ENCODE measurements at regions not wholly inside any gene's neighbourhood (a gene's known extent, or its start where the extent isn't known, plus 50 kb on each side); places are given as distances from the start of the nearest gene placed in this dataset.
"Not testable (repeated sequence)": the region's sequence is repeated elsewhere in the genome, so short reads cannot be mapped to it uniquely, and the experiment has no call there.

DNA sequence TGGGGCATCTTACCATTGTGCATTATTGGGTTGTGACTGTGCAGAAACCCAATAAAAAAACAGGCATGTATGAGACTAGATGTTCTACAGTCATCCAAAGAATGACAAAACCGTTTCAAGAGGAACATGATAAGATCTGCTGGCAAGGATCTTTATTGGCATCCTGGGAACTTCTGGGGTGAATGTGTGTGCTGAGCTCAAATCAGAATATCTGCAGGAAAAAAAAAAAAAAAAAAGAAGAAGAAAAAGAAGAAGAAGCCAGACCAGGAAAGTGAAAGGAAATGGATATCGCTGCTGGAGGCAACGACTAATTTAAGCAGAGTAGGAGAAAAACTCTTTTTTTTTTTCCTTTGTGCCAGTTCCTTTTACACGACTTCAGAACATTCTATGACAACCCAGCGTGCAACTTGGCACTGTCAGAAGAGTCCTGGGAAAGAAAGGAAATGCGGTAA is 484.2 kb upstream of the BOD1L1 start:
- no peak for DNase-seq (ENCODE audit: low spot score)

DNA sequence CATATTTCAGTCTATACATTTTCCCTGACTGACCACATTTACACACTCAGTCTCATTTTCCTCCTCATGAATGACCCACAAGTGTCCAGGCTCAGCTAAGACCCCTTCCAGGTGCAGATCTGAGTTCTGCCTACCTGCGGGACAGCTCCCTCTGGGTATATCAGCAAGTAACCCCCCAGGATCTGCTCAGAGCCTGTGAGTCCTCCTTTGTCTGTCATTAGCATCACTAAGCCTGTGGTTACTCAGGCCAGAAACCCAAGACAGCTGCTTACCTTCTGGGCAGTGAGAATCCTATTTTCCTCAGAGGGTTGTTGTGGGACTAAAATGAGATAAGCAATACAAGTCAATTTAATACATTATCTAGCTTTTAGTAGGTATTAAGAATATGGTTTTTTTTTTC is 487.6 kb upstream of the BOD1L1 start:
- no peak for DNase-seq (ENCODE audit: low spot score)

DNA sequence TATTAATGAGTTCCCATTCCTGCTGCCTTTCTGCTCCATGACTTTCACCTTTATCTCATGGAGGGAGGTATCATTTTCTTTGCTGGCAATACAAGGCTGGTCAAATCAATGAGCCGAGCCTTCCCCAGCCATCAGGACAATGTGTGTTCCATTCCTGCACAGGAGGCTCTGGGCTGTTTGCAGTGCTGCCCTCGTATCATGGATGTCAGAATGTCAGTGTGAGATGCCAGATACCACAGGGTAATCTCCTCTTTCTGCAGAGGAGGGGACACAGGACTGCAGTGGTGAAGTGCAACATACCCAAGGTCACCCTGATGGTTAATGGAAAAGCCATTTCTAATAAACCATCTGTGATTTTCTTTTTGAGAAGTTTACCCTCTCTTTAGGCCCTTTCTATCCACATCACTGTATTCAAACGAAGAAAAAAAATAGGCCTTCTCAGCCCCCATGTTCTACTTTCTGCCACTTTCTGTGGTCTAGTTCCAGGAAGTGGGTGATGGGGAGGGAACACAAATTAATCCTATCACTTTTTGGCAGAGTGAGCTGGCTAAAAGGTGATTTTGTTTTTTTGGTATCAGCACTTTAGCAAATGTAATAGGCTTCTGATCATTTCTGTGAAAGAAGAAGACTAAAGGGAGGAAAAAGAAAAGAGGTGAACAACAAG is 490.2 kb upstream of the BOD1L1 start:
- DNase-seq (ENCODE audit: low spot score), result no peak

DNA sequence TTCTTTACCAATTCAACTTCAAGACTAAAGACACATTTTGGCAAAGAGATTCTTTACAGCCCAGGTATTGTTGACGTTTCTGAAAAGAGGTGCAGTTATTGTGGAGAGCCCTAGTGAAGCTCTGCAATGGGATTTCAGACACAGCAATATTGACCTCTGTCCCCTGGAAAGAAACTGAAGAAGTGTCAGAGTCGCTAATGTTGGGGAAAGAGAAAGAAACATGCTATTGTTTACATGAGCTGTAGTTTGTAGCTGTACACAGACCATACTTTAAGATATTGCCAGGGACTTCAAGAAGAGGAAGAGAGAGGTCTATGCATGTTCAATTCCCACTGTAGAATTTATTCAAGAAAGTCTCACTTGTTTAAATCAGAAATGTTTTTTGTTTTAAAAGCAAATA is 497.3 kb upstream of the BOD1L1 start:
- no peak for DNase-seq (ENCODE audit: low spot score)

DNA sequence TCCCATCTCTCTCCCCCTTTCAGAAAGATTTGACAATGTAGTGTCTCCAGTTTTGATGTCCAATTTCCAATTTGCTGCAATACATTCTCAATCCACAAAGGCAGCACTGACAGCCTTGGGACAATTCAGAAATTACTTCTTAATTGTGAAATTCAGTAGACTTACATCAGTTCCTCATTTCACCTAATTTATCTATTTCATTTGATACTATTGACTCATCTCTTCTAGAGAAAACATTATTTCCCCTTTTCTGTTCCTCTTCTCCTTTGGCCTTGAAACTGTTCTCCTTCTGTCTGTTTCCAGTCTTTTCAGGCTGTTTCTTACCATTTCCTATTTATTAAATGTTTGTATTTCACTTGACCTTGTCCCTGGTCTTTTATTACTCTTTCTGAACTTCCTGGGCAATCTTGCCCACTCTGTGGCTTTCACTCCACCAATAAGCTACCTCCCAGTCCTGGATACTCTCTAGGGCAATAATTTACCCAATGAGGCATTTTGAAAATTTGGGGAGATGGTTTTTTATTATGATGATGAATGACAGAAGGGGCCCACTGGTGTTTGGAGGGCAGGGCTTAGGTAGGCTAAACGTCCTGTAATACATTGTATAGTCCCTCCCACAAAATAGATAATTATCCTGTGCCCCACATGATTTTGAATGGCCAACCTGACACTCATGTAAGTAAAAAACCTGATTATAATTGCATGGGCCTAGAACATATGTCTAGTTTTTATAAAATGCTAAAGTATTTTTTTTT is 498.0 kb upstream of the BOD1L1 start:
- DNase-seq (ENCODE audit: low spot score), result peak; percentile 25

DNA sequence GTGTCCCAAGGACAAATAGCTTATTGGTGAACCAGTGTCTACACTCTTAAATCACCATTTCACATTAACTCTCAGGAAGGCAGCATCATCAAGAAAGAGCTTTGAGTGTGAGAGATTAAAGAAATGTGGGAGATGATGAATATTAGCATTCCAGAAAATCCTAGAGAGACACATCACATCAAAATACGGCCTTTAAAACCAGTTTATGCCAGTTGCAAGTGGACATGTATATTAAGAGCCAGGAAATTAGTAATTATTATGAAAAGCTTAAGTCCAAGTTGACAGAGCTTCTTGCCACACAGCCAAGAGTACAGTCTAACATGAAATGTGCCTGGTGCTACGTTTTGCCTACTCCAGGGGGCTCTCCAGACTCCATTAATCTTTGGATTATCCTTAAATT is 503.0 kb upstream of the BOD1L1 start:
- DNase-seq (ENCODE audit: low spot score), result no peak

DNA sequence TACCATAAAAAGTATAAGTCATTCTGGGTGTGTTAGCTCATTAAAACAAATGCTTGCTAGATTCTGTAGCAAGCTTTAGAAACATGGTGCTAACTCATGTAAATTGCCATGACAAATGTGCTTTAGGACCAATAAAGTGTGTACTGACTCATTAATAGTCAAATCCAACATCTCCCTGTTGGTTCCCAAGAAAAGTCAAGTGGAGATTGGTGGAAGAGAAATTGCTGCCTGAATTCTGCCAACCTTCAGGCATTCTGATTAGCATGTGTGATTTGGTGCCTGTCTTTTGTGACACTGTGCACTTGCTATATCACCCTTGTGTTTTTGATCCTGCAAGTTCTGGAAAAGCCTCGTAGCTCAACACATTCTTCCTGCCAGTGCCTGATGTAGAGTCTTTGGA is 503.8 kb upstream of the BOD1L1 start:
- DNase-seq (ENCODE audit: low spot score), result no peak

DNA sequence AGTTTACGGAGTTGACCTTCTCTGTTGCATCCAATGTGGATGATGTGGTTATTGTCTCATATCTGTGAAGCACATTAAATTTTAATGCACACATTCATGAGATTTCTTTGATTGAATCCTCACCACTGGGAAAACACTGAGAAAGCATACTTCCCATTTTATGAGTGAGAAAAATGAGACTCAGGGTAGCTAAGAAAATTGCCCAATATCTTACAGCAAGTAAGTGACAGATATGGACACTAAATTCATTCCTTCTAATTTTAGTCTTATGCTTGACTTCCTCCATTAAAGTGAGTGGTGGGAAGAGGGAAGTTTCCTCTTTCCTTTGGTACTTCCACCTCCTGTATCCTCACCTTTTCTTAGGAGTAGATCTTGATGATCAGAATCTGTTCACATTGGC is 504.8 kb upstream of the BOD1L1 start:
- no peak for DNase-seq (ENCODE audit: low spot score)

DNA sequence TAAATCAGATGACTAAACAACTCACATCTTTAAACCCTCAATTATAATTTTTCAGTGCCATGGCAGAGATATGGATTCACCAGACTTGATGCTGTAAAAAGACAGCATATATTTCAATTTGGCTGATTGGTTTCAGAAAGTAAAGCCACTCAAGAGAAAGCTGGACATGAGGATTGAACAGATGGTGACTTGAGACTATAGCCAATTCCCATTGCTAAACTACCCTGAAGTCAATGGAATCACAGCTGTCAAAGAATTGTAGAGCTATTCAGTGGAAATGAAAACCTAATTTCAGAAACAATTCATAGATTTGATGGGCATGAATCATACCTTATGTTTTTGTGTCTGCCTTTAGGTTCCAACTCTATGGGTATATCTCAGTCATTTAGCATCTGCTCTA is 510.6 kb upstream of the BOD1L1 start:
- no peak for DNase-seq (ENCODE audit: low spot score)

DNA sequence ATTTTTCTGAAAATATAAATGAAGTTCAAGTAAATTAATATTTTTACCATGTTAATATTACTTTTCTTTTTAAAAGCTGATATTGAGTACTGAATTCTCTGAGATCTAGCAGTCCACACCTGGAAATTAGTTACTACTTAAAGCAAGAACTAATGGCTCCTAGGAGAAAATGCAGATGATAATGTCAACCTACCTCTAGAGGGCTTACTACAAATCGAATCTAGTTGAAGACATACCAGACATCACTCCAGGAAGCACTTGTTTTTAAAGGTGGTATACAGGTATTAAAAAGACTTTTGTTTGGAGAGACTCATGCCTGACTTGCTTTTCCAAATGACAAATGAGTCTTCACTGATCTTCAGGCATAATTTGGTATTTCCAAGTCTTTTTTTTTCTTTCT is 516.4 kb upstream of the BOD1L1 start:
- no peak for DNase-seq (ENCODE audit: low spot score)

DNA sequence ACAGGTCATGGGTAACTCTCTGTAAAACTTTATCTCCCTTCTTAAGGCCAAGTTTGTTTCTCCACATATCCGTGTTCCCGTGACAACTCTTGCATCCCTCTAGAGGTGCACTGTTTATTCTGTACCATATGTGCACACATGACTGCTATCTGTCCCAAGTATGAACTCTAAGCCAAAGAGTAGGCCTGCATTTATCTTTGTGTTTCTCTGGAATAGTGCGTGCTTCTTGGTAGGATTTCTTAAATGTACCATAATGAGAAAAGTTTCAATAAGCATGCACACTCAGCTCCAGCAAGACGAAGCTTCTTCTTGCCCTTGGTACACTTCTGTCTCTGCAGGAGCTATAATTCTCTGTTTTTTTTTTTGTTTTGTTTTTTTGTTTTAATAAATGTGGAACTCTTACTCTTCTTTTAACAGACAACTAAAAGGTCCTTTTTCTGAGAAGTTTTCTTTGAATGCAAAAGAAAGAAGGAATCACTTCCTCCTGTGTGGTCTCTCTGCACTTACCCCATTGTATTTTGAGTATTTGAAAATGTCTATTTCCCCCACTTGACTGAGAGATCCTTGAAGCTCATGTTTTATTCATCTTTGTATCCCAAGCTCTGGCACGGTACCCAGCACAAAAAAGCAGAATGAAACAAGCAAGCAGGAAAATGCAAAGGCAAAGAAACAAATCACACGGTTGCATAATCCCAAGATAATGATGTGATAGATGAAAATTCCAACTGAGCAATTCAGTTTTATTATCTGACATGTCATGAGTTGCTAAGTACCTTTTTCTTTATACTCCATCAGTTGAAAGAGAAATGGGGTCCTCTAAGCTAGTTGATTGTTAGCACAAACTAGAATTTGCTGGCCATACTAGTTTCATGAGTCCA is 521.9 kb upstream of the BOD1L1 start:
- peak; percentile 25 for DNase-seq (ENCODE audit: low spot score)

DNA sequence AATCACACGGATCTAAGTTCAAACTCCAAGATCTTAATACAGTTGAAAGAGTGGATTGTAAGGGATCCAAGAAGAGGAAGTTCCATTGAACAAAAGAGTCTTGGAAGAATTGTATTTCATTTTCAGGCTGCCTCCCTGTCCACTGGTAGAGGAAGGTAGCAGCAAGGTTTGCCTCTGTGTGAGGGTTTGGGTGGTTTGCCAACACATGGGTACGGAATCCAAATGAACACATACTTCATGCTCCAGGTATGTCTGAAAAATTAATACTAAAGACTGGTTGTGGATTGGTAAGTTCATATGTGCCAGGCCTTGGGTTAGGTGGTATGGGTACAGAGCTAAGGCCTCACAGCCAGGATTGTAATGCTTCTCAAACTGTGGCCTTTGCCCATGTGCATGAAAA is 523.6 kb upstream of the BOD1L1 start:
- DNase-seq (ENCODE audit: low spot score), result no peak

DNA sequence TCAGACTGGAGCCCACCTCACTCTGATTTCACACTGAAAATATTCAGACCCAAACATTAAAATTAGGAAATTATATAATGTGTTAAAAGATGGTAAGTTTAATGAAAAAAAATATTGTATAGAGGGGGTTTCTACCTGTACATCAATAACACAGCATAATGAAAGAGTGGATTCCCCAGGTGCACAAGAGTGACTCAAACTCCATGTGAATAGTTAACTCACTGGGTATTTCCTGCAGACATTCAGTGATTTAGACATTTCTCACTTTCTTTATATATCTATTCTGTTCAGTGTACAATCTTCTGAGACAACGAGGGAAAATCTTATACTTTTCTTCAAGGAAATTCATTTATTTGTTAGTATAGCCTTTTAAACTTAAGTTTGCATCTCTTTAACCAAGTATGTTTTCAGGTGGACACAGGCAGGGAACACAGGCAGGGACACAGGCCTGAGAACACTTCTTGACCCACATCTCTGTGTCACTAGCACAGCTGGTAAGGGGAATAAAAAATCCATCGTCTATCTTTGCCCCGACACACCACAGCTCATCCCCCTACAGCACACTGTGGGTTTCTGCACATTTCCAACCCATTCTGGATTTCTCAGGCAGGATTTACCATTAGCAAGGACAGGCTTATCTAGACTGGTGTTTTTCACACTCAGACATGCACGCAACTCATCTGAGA is 525.5 kb upstream of the BOD1L1 start:
- no peak for DNase-seq (ENCODE audit: low spot score)

DNA sequence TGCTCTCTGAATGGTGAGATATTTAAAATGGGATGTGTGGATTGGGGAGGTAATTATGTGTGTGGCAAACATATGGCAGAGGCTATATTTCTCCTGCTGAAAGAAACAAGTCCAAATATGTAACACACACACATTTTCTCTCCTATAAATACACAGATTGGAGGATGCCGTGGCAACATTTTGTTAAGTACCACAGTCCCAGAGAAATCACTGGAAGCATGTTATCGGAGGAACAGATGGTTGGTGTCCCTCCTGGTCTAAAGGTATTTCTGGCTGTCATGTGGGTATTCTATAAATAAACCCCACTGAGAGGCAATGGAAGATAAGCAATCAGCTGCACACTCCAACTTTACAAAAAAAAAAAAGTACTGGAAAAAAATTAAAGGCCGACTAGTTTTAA is 528.3 kb upstream of the BOD1L1 start:
- DNase-seq (ENCODE audit: low spot score), result no peak

DNA sequence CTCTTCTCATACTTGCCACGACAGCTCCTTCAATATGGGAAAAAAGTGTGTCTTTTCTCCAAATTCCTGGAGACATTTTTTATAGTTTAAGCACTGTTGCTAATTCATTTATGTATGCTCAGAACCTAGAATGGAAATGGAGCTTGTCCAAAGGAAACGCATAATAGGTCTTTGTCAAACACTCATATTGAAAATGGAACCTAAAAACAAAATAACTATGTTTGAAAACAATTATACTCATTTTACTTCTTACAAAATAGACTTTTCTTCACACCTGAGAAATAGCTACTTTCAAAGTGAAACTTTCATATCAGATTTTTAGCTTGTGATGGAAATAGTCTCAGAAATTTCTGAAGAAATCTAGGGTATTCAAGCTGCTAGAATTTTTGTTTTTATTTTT is 529.7 kb upstream of the BOD1L1 start:
- DNase-seq (ENCODE audit: low spot score), result no peak

DNA sequence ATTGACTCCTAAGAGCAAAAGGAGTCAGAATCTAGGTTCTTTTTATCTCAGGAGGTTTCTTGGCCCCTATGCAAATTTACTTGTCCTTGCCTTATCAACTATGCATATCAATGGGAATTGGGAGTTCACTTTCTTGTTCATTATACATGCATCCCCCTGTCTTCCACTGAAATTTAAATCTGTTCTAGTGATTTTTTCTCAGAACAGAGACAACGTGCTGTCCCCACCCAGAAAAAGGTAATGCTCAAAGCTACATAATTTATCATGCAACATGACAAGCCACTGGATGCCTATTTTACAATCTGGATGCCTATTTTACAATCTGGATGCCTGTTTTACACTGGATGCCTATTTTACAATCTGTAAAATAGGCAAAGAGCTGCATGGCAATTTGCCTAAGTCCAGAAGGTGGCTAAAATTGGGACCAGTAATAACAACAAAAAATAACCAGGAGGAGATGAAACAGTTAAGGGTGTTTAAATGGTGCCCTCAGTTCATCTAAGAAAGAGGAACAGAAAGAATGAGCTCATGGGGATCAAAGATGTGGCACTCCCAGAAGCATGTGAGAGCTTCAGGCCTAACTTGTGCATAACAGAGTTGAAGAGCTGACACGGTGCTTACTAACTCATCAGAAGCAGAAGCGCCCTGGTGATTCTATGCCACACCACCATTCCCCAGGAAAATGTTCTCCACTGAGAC is 537.8 kb upstream of the BOD1L1 start:
- DNase-seq (ENCODE audit: low spot score), result peak; percentile 16

DNA sequence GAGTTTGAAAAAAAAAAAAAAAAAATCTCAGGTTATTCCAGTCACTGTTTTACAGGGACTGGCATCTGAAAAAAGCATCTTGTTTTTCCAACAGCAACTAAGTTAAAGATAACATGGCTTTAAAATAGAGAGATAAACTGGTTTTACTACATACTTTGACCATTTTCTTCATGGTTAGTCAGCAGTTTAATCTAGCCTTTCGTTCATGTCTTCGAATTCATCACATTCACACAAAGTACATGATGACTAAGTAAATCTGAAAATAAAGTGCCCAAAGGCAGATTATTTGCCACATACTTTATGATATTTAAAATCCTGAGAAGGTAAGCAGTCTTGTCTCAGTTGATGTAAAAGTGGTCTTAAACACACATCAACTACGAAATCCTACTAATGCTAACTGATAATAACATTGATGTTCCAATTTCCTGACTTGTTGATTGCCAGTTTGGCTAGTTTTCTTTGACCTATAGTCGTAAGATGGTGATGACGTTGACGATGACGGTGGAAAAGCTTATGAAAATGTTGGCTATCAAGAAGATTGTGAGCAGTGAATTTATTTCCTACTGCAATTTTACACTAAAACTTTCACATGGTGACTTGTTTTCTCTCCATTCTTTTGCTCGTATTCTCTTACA is 540.5 kb upstream of the BOD1L1 start:
- DNase-seq (ENCODE audit: low spot score), result no peak

DNA sequence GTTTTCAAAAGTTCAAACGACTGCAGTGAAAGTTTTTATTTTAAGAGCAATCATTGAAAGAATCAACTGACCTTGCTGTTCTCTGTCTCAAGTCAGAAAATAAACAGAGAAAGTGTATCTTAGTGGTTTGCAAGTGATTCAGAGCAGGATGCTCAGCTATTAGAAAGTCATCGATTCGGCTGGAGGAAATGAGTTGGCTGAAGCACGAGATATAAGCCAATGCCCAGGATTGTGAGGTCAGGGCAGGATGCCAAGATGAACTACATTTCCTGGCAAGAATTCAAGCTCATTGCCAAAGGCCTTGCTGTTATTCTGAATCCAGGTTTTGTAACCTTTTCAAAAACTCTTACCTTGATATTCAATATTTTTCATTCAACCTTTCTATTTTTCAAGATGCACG is 541.4 kb upstream of the BOD1L1 start:
- no peak for DNase-seq (ENCODE audit: low spot score)

DNA sequence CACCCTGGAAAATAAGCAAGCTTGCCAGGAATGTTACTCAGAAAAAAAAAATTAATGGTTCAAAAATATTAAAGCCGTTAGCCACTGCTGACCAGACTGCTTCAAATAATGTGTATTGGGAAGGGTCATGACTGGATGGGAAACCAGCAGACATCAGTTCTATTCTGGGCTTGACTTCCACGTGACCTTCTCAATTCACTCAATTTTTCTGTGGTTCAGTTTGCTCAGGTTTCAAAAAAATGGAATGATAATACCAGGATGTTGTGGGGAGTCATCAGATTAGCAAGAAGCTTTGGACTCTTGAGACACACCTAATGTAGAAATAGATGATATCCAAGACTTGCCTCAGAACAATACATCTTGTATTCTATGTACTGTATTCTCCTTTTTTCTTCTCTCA is 541.9 kb upstream of the BOD1L1 start:
- no peak for DNase-seq (ENCODE audit: low spot score)

DNA sequence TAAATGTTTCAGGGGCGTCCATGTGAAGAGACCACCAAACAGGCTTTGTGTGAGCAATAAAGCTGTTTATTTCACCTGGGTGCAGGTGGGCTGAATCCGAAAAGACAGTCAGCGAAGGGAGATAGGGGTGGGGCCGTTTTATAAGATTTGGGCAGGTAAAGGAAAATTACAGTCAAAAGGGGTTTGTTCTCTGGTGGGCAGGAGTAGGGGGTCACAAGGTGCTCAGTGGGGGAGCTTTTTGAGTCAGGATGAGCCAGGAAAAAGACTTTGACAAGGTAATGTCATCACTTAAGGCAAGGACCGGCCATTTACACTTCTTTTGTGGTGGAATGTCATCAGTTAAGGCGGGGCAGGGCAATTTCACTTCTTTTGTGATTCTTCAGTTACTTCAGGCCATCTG is 542.4 kb upstream of the BOD1L1 start:
- DNase-seq (ENCODE audit: low spot score), result not testable (repeated sequence)

DNA sequence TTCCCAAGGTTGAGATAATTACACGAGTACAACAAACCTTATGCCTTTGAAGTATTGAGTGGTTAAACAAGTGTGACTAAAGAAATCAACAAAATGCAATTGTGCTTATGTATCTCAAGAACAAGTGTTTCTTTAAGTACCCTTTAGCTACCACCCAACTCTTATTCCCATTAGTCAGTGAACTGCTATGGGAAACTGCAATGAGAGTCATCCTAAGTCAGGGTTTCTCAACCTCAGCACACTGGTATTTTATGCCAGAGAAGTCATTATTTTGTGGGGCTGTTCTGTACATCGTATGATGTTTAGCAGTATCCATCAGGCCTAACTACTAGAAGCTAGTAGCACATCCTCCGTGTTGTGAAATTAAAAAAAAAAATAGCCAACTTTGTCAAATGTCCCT is 549.1 kb upstream of the BOD1L1 start:
- no peak for DNase-seq (ENCODE audit: low spot score)

Measured in globus pallidus (tissue), 1 donor.